HEK293T (cell line): ENCODE measurements at regions not wholly inside any gene's neighbourhood (a gene's known extent, or its start where the extent isn't known, plus 50 kb on each side); places are given as distances from the start of the nearest gene placed in this dataset.

Experiments used
- CTCF ChIA-PET: fragments of 350-600 bp; formaldehyde crosslinking; extraction: SDS; loops from one replicate; lab custom pipeline; 2021; ENCODE audit warnings: antibody characterized with exemption, inconsistent platforms; lab: Yijun Ruan, JAX
- POLR2A ChIA-PET: fragments of 350-600 bp; formaldehyde crosslinking; extraction: SDS; loops from one replicate; lab custom pipeline; 2020; ENCODE audit warnings: antibody characterized with exemption, inconsistent platforms; lab: Yijun Ruan, JAX
- DNase-seq: peaks from one replicate; pipeline ENCODE4 v3.0.0; 2012; ENCODE audit warnings: mixed read lengths; ENCODE audit errors: extremely low spot score
- ARNT ChIP-seq: fragments of 450-650 bp; IDR thresholded peaks from 2 replicates; pipeline ENCODE4 v1.6.1; 2017; ENCODE audit warnings: mild to moderate bottlenecking
- BHLHE40 ChIP-seq: fragments of 450-650 bp; IDR thresholded peaks from 2 replicates; pipeline ENCODE4 v1.6.1; 2016; ENCODE audit warnings: mild to moderate bottlenecking, moderate library complexity, borderline replicate concordance
- CTBP1 ChIP-seq: fragments of 450-650 bp; IDR thresholded peaks from 2 replicates; pipeline ENCODE4 v1.6.1; 2016; ENCODE audit warnings: borderline replicate concordance
- ELF4 ChIP-seq: fragments of 450-650 bp; IDR thresholded peaks from 2 replicates; pipeline ENCODE4 v1.6.1; 2017; ENCODE audit warnings: antibody characterized with exemption
- FOXA1 ChIP-seq: fragments of 450-650 bp; IDR thresholded peaks from 2 replicates; pipeline ENCODE4 v1.6.1; 2016; ENCODE audit warnings: mild to moderate bottlenecking
- FOXK2 ChIP-seq: fragments of 450-650 bp; IDR thresholded peaks from 2 replicates; pipeline ENCODE4 v1.6.1; 2016; ENCODE audit warnings: mild to moderate bottlenecking
- FOXM1 ChIP-seq: fragments of 450-650 bp; IDR thresholded peaks from 2 replicates; pipeline ENCODE4 v1.6.1; 2017; ENCODE audit warnings: mild to moderate bottlenecking, borderline replicate concordance
- HDGF ChIP-seq: fragments of 450-650 bp; IDR thresholded peaks from 2 replicates; pipeline ENCODE4 v1.6.1; 2017; ENCODE audit warnings: antibody characterized with exemption, borderline replicate concordance
- L3MBTL2 ChIP-seq: fragments of 450-650 bp; conservative IDR thresholded peaks from 2 replicates; pipeline ENCODE4 v1.6.1; 2016; ENCODE audit warnings: mild to moderate bottlenecking
- LEF1 ChIP-seq: fragments of 450-650 bp; IDR thresholded peaks from 2 replicates; pipeline ENCODE4 v1.6.1; 2017; ENCODE audit warnings: mild to moderate bottlenecking, borderline replicate concordance
- NFRKB ChIP-seq: fragments of 450-650 bp; IDR thresholded peaks from 2 replicates; pipeline ENCODE4 v1.6.1; 2016; ENCODE audit warnings: mild to moderate bottlenecking, moderate library complexity
- PKNOX1 ChIP-seq: fragments of 450-650 bp; IDR thresholded peaks from 2 replicates; pipeline ENCODE4 v1.6.1; 2016
- SP1 ChIP-seq: fragments of 450-650 bp; IDR thresholded peaks from 2 replicates; pipeline ENCODE4 v1.6.1; 2017
- SUZ12 ChIP-seq: fragments of 450-650 bp; IDR thresholded peaks from 2 replicates; pipeline ENCODE4 v1.6.1; 2016; ENCODE audit warnings: mild to moderate bottlenecking
- TARDBP ChIP-seq: fragments of 450-650 bp; IDR thresholded peaks from 2 replicates; pipeline ENCODE4 v1.6.1; 2016
- ZNF384 ChIP-seq: fragments of 450-650 bp; IDR thresholded peaks from 2 replicates; pipeline ENCODE4 v1.6.1; 2016

- TF ChIP-seq SUZ12 (no peak), HDGF (no peak), NFRKB (no peak)
- DNase-seq: no peak
- POLR2A ChIA-PET: no interaction called here
- CTCF ChIA-PET: interaction anchor here (1.0 to 1.1 kb wide), 2 partner anchors 10 to 25 kb away, joined by 3 read pairs; no protein-coding TSS in a partner anchor
Measured at GRCh38 chr3:159806412-159806811, 182.2 kb upstream of the IL12A start.

- TF ChIP-seq ZNF384 (no peak), TARDBP (no peak), ARNT (no peak), FOXK2 (no peak), LEF1 (no peak), FOXA1 (no peak), HDGF (no peak), NFRKB (no peak), BHLHE40 (no peak), CTBP1 (no peak)
- POLR2A ChIA-PET: no interaction called here
- DNase-seq: no peak
- CTCF ChIA-PET: interaction anchor here (0.7 to 1.2 kb wide), 3 partner anchors 10 to 141 kb away, joined by 3 read pairs; no protein-coding TSS in a partner anchor
Measured at GRCh38 chr3:159807137-159808040, 181.2 kb upstream of the IL12A start.

DNA sequence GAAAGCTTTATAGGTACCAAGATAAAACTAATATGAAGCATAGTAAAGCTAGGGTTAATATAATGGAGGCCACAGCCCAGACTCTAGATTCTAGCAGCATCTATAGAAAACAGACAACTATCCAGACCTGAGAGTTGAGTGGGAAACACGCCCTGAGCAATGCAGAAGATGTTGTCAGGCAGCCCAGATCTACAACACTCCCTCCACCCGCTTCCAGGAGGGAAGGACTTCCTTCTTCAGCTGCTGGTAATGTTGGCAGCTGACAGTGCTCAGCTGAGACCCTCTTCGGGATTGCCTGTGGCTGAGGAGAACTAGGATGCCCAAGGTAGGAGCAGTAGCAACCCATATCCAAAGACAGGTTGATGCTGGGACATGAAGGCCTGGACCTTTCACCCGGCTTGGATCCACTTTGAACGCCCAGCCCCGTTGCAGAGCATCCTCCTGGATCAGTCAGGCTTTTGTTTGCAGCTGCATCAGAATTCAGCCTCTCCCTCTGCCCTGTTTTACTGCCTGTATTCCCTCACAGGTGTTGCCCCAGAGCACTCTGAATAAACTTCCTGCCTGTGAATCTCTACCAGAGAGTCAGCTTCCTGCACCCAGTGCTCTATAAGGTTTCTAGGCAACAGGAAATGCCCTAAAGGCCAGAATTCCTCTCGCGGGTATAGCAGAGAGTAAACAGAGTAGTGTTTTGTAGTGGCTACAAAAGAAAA lies 174.7 kb upstream of the IL12A start:
- ChIA-PET POLR2A (no interaction called here), CTCF (no interaction called here)
- no peak for TF ChIP-seq HDGF
- TF ChIP-seq FOXA1: no peak
- no peak for TF ChIP-seq PKNOX1
- TF ChIP-seq L3MBTL2: no peak
- TF ChIP-seq SUZ12: no peak
- no peak for TF ChIP-seq TARDBP
- no peak for TF ChIP-seq NFRKB
- no peak for TF ChIP-seq BHLHE40
- TF ChIP-seq LEF1: no peak
- no peak for TF ChIP-seq CTBP1
- TF ChIP-seq ELF4: no peak
- no peak for TF ChIP-seq ZNF384
- DNase-seq: no peak

DNA sequence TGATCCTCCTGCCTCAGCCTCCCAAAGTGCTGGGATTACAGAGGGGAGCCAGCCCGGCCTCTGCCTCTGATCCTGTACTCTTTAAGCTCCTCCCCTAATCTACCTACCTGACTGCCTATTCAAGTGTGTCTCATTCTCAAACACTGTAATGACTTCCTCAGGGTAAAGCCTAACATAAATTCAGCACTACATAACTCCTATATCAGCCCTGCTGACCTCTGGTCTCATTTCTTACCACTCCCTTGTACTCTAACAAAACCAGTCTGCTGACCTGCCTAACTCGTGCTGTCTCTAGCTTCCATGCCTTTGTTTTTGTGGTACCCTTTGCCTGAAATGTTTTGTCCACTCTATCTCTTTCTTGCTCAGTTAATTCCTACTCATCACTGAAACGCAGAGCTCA lies 172.1 kb upstream of the IL12A start:
- ChIA-PET POLR2A (no interaction called here), CTCF (interaction anchor here (0.8 to 2.1 kb wide), 2 partner anchors 10 to 12 kb away, joined by 3 to 6 read pairs; no protein-coding TSS in a partner anchor)
- TF ChIP-seq BHLHE40 (no peak), LEF1 (no peak), ELF4 (no peak), SP1 (no peak), ARNT (no peak), FOXM1 (no peak), ZNF384 (no peak), PKNOX1 (no peak), NFRKB (no peak)

DNA sequence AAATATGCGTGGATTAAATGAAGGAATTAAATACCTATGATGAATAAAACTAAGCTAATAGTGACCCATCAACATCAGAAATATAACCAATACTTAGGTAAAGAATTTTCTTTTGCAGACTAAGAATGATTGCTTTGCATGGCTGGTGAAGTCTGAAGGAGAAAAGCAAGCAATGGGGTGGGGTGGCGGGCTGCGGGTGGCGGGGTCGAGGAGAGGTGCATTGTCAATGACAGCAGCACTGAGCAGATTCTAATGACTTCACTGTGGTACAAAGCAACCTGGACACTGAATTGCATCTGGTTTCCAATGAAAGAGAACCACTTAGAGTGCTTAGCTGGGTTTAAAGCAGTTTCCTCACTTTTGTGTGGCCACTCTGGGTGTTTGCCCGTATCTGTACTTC lies 171.5 kb upstream of the IL12A start:
- TF ChIP-seq TARDBP (no peak), ARNT (no peak), SUZ12 (no peak), CTBP1 (no peak), L3MBTL2 (no peak), HDGF (no peak), LEF1 (no peak), SP1 (no peak), NFRKB (no peak), BHLHE40 (no peak), PKNOX1 (no peak), FOXA1 (no peak)
- POLR2A ChIA-PET: no interaction called here
- CTCF ChIA-PET: interaction anchor here (0.8 to 2.1 kb wide), 2 partner anchors 10 to 11 kb away, joined by 3 to 6 read pairs; no protein-coding TSS in a partner anchor
- no peak for DNase-seq

More for the DNA sequence above, 172.1 kb upstream of the IL12A start:
- no peak for DNase-seq

DNA sequence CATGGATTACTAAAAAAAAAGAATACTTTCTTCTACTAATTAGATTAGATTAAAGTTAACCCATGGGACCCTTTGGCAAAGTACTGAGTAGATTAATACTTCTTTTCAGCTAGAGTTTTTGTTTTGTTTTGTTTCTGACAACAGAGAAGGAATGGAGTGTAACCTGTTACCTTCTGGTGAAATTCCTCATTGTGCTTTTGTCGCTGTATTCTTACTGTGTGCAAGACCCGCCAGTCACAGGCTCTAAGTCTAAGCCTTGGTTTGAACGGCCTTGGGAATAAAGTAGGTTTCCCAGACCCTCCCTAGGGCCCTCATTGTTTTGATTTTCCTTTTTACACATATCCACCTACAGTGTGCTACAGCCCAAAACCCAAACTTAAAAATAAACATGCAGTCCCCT lies 171.1 kb upstream of the IL12A start:
- DNase-seq: no peak
- TF ChIP-seq L3MBTL2 (no peak), FOXM1 (no peak), PKNOX1 (no peak), CTBP1 (no peak), BHLHE40 (no peak), SP1 (no peak), TARDBP (no peak), HDGF (no peak)
- CTCF ChIA-PET: interaction anchor here (0.6 to 2.1 kb wide), 4 partner anchors 11 to 153 kb away, joined by 3 to 6 read pairs (median 4); no protein-coding TSS in a partner anchor
- POLR2A ChIA-PET: no interaction called here
